HG03108 (cell line): ENCODE measurements at regions not wholly inside any gene's neighbourhood (a gene's known extent, or its start where the extent isn't known, plus 50 kb on each side); places are given as distances from the start of the nearest gene placed in this dataset.

Source experiments
- ATAC-seq: cut with Tn5 transposase; IDR thresholded peaks from one replicate; pipeline ENCODE4 v1.9.1; 2021; ENCODE audit warnings: moderate library complexity; ENCODE audit not compliant: unreplicated experiment

- no peak for ATAC-seq
These were observed 272.3 kb upstream of the RAG2 start for GRCh38 chr11:36870361-36870760.

GRCh38 chr11:36868380-36868779, 270.3 kb upstream of the RAG2 start:
- no peak for ATAC-seq

GRCh38 chr11:36865846-36866245, 267.8 kb upstream of the RAG2 start:
- ATAC-seq = no peak

- ATAC-seq = no peak
These were observed 256.8 kb upstream of the RAG2 start for GRCh38 chr11:36854875-36855274.

- ATAC-seq = no peak
These were observed 250.6 kb upstream of the RAG2 start for GRCh38 chr11:36848660-36849059.

GRCh38 chr11:36840378-36840777, 242.3 kb upstream of the RAG2 start:
- no peak for ATAC-seq

GRCh38 chr11:36837831-36838437, 239.9 kb upstream of the RAG2 start:
- no peak for ATAC-seq

GRCh38 chr11:36825251-36825650, 227.2 kb upstream of the RAG2 start:
- ATAC-seq = no peak

- no peak for ATAC-seq
These were observed 226.3 kb upstream of the RAG2 start for GRCh38 chr11:36824349-36824748.

GRCh38 chr11:36822829-36823228, 224.8 kb upstream of the RAG2 start:
- no peak for ATAC-seq

GRCh38 chr11:36818410-36818809, 220.4 kb upstream of the RAG2 start:
- ATAC-seq = no peak

GRCh38 chr11:36817336-36817965, 219.4 kb upstream of the RAG2 start:
- no peak for ATAC-seq

GRCh38 chr11:36809303-36809702, 211.3 kb upstream of the RAG2 start:
- no peak for ATAC-seq

GRCh38 chr11:36807871-36808270, 209.8 kb upstream of the RAG2 start:
- ATAC-seq = no peak

GRCh38 chr11:36803084-36803483, 205.0 kb upstream of the RAG2 start:
- ATAC-seq = no peak

GRCh38 chr11:36792996-36793914, 195.2 kb upstream of the RAG2 start:
- no peak for ATAC-seq

- no peak for ATAC-seq
These were observed 193.9 kb upstream of the RAG2 start for GRCh38 chr11:36791957-36792356.

- ATAC-seq = no peak
These were observed 192.5 kb upstream of the RAG2 start for GRCh38 chr11:36790526-36790925.

GRCh38 chr11:36783808-36784207, 185.8 kb upstream of the RAG2 start:
- no peak for ATAC-seq

- no peak for ATAC-seq
These were observed 181.8 kb upstream of the RAG2 start for GRCh38 chr11:36779791-36780190.

GRCh38 chr11:36777311-36777710, 179.3 kb upstream of the RAG2 start:
- ATAC-seq = no peak

GRCh38 chr11:36775756-36776155, 177.7 kb upstream of the RAG2 start:
- ATAC-seq = no peak
